ENCODE measurements at regions not wholly inside any gene's neighbourhood (a gene's known extent, or its start where the extent isn't known, plus 50 kb on each side); places are given as distances from the start of the nearest gene placed in this dataset.

DNA sequence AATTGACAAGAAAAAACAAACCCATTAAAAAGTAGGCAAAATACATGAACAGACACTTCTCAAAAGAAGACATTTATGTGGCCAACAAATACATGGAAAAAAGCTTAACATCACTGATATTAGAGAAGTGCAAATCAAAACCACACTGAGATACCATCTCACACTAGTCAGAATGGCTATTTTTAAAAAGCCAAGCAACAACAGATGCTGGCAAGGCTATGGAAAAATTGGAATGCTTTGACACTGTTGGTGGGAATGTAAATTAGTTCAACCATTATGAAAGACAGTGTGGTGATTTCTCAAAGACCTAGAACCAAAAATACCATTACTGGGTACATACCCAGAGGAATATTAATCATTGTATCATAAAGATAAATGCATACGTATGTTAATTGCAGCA lies 641.1 kb upstream of the B3GALT2 start:
- Histone ChIP-seq H3K27ac (no peak overlapping the region), H3K4me3 (no peak overlapping the region), H3K9me3 (peaks cover 4 to 11% (median 11%) of the 10 kb centered on the region in 3 donors), H3K4me1 (no peaks in the 10 kb centered on the region), H3K27me3 (no peaks in the 10 kb centered on the region), H3K36me3 (no peaks in the 10 kb centered on the region)
- intact Hi-C loops (cut with DNase I; ENCODE audit: low total_unique reads): no loop called here
- no peak for DNase-seq
- TF ChIP-seq, protein P1, sequence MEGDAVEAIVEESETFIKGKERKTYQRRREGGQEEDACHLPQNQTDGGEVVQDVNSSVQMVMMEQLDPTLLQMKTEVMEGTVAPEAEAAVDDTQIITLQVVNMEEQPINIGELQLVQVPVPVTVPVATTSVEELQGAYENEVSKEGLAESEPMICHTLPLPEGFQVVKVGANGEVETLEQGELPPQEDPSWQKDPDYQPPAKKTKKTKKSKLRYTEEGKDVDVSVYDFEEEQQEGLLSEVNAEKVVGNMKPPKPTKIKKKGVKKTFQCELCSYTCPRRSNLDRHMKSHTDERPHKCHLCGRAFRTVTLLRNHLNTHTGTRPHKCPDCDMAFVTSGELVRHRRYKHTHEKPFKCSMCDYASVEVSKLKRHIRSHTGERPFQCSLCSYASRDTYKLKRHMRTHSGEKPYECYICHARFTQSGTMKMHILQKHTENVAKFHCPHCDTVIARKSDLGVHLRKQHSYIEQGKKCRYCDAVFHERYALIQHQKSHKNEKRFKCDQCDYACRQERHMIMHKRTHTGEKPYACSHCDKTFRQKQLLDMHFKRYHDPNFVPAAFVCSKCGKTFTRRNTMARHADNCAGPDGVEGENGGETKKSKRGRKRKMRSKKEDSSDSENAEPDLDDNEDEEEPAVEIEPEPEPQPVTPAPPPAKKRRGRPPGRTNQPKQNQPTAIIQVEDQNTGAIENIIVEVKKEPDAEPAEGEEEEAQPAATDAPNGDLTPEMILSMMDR (IDR thresholded peaks at IDR 0.05): no peak

DNA sequence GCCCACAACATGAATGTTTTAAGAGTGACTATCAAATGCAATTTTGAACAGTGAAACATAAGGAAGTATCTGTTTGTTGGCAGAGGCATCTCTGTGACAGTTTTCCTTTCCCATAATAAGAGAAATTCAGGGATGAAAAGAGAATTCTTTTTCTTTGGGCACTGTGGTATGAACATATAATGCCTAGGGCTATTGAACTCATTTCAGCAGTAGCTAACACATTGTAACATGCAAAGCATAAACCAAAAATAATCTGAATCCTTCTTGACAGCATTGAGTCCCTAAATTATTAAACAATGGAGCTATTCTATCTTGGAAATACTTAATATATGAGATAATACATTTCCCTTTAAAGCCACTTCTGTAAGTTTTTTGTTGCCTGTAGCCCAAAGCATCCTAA lies 633.0 kb upstream of the B3GALT2 start:
- Histone ChIP-seq H3K4me1 (no peaks in the 10 kb centered on the region), H3K9me3 (no peaks in the 10 kb centered on the region), H3K4me3 (no peak overlapping the region), H3K36me3 (no peaks in the 10 kb centered on the region), H3K27me3 (no peaks in the 10 kb centered on the region), H3K27ac (no peak overlapping the region)
- no peak for DNase-seq
- intact Hi-C loops (cut with DNase I; ENCODE audit: low total_unique reads): no loop called here
- TF ChIP-seq, protein P1 (IDR thresholded peaks at IDR 0.05): no peak

DNA sequence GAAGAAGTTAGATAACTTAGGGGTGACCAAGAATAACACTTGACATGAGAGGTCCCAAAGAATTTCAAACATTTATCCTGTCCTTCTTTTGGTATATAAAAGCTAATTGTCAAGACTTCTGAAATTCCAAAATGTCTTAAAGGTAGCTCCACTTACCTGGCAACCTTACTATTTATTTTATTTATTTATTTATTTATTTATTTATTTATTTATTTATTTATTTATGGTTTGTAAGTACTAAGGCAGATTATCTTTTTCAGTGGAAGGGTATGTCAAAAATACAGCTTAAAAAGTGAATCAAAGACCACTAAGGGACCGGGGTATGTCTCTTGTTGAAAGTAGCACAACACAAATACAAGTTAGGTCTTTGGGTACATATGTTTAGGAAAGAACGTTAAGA lies 620.8 kb upstream of the B3GALT2 start:
- Histone ChIP-seq H3K9me3 (no peaks in the 10 kb centered on the region), H3K27me3 (no peaks in the 10 kb centered on the region), H3K4me1 (no peaks in the 10 kb centered on the region), H3K4me3 (no peak overlapping the region), H3K27ac (no peak overlapping the region), H3K36me3 (no peaks in the 10 kb centered on the region)
- TF ChIP-seq, protein P1 (IDR thresholded peaks at IDR 0.05): no peak
- no peak for DNase-seq
- intact Hi-C loops (cut with DNase I; ENCODE audit: low total_unique reads): no loop called here

DNA sequence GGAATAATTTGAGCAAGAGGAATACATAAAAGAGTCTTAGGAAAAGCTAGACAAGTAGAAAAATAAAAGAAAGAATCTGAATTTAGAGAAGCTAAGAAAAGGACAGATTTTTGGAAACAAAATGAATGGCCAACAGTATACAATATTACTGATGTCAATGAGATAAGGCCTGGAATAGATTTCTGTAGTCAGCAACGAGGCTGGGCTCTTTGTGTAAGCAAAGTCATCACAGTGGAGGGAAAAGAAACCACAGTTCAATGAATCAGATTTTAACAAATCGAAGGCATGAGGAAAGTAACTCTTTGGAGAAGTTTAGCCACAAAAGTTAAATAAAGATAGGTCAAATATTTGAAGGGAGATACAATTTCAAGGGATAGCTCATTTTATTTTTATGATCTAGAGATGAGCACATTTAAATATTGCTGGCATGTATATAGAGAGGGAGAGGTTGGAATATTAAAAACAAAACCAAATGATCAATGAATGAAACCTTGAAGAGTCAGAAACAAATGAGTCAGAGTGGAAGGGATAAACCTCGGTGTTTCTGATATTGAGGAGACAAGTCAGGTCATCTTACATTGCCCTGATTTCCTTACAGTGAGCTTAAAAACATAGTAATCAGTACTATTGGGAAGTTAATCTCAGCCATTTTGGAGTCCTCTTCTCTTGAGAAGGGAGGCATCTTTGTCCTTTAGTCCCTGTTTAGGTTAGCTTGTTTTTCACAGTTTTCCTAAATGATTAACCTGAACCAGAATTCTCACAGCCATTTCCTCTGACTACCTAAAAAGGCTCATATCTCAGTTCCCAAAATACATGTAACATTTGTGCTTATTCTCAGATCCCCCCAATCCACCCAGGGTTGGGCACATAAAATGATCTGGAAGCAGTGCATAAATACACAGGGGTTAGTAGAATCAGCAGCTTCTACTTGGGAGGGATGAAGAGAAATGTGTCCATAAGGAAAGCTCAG lies 620.0 kb upstream of the B3GALT2 start:
- H3K9me3 ChIP-seq: no peaks in the 10 kb centered on the region
- no peaks in the 10 kb centered on the region for H3K36me3 ChIP-seq
- TF ChIP-seq, protein P1 (IDR thresholded peaks at IDR 0.05): no peak
- H3K4me1 ChIP-seq: no peaks in the 10 kb centered on the region
- no peak overlapping the region for H3K4me3 ChIP-seq
- H3K27ac ChIP-seq: no peak overlapping the region
- H3K27me3 ChIP-seq: no peaks in the 10 kb centered on the region
- intact Hi-C loops (cut with DNase I; ENCODE audit: low total_unique reads): no loop called here
- DNase-seq: no peak

DNA sequence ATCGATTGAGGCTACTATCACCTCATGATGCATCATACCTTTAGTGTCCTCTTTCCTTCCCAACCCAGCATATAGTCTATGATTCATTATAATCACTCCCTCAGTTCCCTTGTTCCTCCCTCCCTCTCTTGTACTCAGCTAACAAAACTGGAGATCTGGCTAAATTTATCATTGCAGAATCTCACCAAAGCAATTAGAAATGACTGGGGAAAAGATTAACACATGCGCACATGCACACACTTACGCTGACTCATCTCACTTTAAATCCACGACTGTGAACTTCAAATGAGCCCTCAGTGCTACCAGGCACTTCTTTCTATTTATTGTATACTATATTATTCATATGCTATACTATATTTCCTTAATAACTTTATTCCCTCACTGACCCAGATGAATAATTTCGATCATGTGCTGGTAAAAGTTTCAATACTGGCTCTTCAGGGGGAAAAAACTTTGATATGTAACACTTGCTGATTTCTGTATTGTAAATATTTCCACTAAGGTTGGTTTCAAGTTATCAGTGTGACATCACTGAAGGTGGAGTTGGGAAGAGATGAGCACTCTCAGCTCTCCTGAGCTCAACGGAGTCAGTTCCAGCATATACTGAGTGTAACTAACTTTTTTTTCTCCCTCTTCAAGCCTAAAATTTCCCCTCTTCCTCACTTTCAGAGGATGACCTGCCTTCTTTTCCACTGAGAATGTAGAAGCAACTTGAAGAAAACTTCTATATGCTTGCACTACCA lies 613.7 kb upstream of the B3GALT2 start:
- no peaks in the 10 kb centered on the region for H3K36me3 ChIP-seq
- no peak for DNase-seq
- intact Hi-C loops (cut with DNase I; ENCODE audit: low total_unique reads): no loop called here
- H3K4me3 ChIP-seq: no peak overlapping the region
- H3K27ac ChIP-seq: no peak overlapping the region
- TF ChIP-seq, protein P1 (IDR thresholded peaks at IDR 0.05): no peak
- no peaks in the 10 kb centered on the region for H3K9me3 ChIP-seq
- H3K4me1 ChIP-seq: no peaks in the 10 kb centered on the region
- H3K27me3 ChIP-seq: no peaks in the 10 kb centered on the region

Data from tibial artery (tissue), 4 donors.